Keratinocyte (primary cell): ENCODE measurements at regions not wholly inside any gene's neighbourhood (a gene's known extent, or its start where the extent isn't known, plus 50 kb on each side); places are given as distances from the start of the nearest gene placed in this dataset.

Experiments
- DNase-seq: peaks from one replicate; pipeline ENCODE4 v3.0.0-alpha.2; 2011; ENCODE audit warnings: low read depth, missing footprints, low spot score
- FAIRE-seq: peaks from 2 replicates; lab custom pipeline; 2011; peaks lifted over from hg19 to GRCh38; lab: Jason Lieb, UNC
- H2AFZ ChIP-seq: 2 replicates; pipeline ENCODE4 v1.6.0; 2012; ENCODE audit warnings: low read length, control low read depth, inconsistent platforms; ENCODE audit not compliant: control insufficient read depth
- H3K27ac ChIP-seq: 2 replicates; pipeline ENCODE4 v1.5.1; 2011; ENCODE audit warnings: low read length; ENCODE audit not compliant: control insufficient read depth, insufficient read depth
- H3K27me3 ChIP-seq: 3 replicates; pipeline ENCODE4 v1.6.0; 2011; ENCODE audit warnings: low read length; ENCODE audit not compliant: control insufficient read depth, insufficient read depth; ENCODE audit errors: extremely low read depth
- H3K36me3 ChIP-seq, 2 experiments: 2 replicates in 1 of 2; 3 replicates in 1 of 2; pipeline ENCODE4 v1.5.1; 2011; ENCODE audit warnings: low read length in 2 of 2, mild to moderate bottlenecking in 1 of 2; ENCODE audit not compliant: control insufficient read depth in 2 of 2, insufficient read depth in 2 of 2; ENCODE audit errors: extremely low read depth in 1 of 2
- H3K4me1 ChIP-seq: 3 replicates; pipeline ENCODE4 v1.5.1; 2011; ENCODE audit warnings: low read length; ENCODE audit not compliant: control insufficient read depth, insufficient read depth; ENCODE audit errors: extremely low read depth
- H3K4me2 ChIP-seq: 3 replicates; pipeline ENCODE4 v1.6.0; 2011; ENCODE audit warnings: low read depth, low read length; ENCODE audit not compliant: control insufficient read depth, insufficient read depth; ENCODE audit errors: extremely low read depth
- H3K4me3 ChIP-seq, 3 experiments: fragments of 200-600 bp in 1 of 3; sonication (generic) in 1 of 3; 2 replicates in 2 of 3; 3 replicates in 1 of 3; pipeline ENCODE4 v1.5.1; 2011 to 2016; ENCODE audit warnings: low read length in 3 of 3, mild to moderate bottlenecking in 3 of 3, control low read depth in 2 of 3, inconsistent platforms in 1 of 3, low read depth in 1 of 3, mixed read lengths in 1 of 3, mixed run types in 1 of 3, moderate library complexity in 1 of 3; ENCODE audit not compliant: control insufficient read depth in 2 of 3, insufficient read depth in 2 of 3; ENCODE audit errors: extremely low read depth in 1 of 3
- H3K79me2 ChIP-seq: 2 replicates; pipeline ENCODE4 v1.6.0; 2012; ENCODE audit warnings: low read length; ENCODE audit not compliant: control insufficient read depth, insufficient read depth
- H3K9ac ChIP-seq: 3 replicates; pipeline ENCODE4 v1.6.0; 2011; ENCODE audit warnings: low read length; ENCODE audit not compliant: control insufficient read depth, insufficient read depth; ENCODE audit errors: extremely low read depth
- H3K9me1 ChIP-seq: 3 replicates; pipeline ENCODE4 v1.6.0; 2011; ENCODE audit warnings: low read length; ENCODE audit not compliant: control insufficient read depth, insufficient read depth; ENCODE audit errors: extremely low read depth
- H3K9me3 ChIP-seq: 2 replicates; pipeline ENCODE4 v1.5.1; 2012; ENCODE audit warnings: low read depth, low read length; ENCODE audit not compliant: control insufficient read depth
- H4K20me1 ChIP-seq: 3 replicates; pipeline ENCODE4 v1.6.0; 2011; ENCODE audit warnings: low read length; ENCODE audit not compliant: control insufficient read depth, insufficient read depth; ENCODE audit errors: extremely low read depth
- CTCF ChIP-seq, 3 experiments: IDR thresholded peaks in 1 of 3; conservative IDR thresholded peaks in 1 of 3; optimal IDR thresholded peaks in 1 of 3; 2 replicates in 2 of 3; 3 replicates in 1 of 3; pipeline versions ENCODE3 to v1.5.1; 2011; ENCODE audit warnings: low read length in 3 of 3, mild to moderate bottlenecking in 3 of 3, moderate library complexity in 2 of 3, control low read depth in 1 of 3, inconsistent platforms in 1 of 3; ENCODE audit not compliant: insufficient read depth in 2 of 3; ENCODE audit errors: extremely low read depth in 1 of 3
- EZH2 ChIP-seq: IDR thresholded peaks from one replicate; pipeline ENCODE4 v1.6.1; 2012; ENCODE audit warnings: inconsistent platforms, mild to moderate bottlenecking, low read length, moderate library complexity
- dilution Hi-C: fragments of 300-500 bp; cut with MboI; formaldehyde crosslinking; loops from one replicate; pipeline ENCODE4 v1.7.0; 2020; ENCODE audit warnings: low sequenced_read_pairs; ENCODE audit not compliant: extremely low pct_ligation_motif_present

- Histone ChIP-seq H3K79me2 (no peaks in the 10 kb centered on the region), H3K4me2 (no peak overlapping the region), H3K4me1 (no peaks in the 10 kb centered on the region), H3K9ac (no peak overlapping the region), H3K4me3 (no peak overlapping the region), H2AFZ (no peak overlapping the region), H3K27ac (no peak overlapping the region), H3K27me3 (no peaks in the 10 kb centered on the region), H3K9me1 (no peaks in the 10 kb centered on the region), H3K36me3 (no peaks in the 10 kb centered on the region), H3K9me3 (no peaks in the 10 kb centered on the region), H4K20me1 (no peaks in the 10 kb centered on the region)
- DNase-seq (no peak), FAIRE-seq (no peak)
- dilution Hi-C loops = no loop called here
- TF ChIP-seq EZH2 = no peak
- no peak for TF ChIP-seq CTCF (optimal IDR thresholded peaks at IDR 0.05 in 1 of 3, IDR thresholded peaks at IDR 0.05 in 1 of 3, conservative IDR thresholded peaks at IDR 0.05 in 1 of 3; ENCODE audit: extremely low read depth in 1 of 3, insufficient read depth in 2 of 3, low read length in 3 of 3)
Observed at GRCh38 chr18:60466677-60467076, 94.1 kb upstream of the MC4R start.

DNA sequence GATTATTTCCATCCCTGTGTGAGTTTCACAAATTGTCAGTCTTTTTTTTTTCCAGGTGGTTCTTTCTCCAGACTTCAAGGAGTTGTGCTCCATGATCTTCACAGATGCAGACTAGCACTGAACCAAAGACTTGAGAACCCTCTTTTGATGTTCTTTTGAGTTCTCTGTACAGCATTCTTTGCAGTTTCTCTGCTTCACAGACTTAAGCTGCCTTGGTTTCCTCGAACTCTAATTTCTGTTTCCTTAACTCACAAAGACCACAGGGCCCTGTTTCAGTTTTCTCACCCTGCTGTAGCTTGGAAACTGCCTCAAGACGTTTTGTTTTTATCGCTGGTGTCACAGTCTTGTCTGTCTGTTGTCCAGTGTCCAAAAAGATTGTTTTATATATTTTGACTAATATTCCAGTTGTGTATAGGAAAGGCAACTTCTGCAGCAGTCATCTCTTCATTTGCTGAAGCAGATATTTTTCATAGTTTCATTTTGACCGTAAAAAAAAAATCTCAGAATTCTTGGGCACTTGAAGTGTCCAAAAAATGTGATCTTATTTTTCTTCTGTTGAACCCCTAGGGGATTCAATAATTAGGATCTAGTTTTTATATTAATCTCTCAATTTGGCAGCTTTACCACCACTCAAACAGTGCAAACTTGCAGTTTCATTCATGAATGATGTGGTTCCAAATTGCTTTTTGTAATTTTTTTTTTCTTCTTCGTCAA is 97.0 kb upstream of the MC4R start:
- Histone ChIP-seq H3K4me1 (no peaks in the 10 kb centered on the region), H3K36me3 (no peaks in the 10 kb centered on the region), H3K9ac (no peak overlapping the region), H3K9me1 (no peaks in the 10 kb centered on the region), H3K4me2 (no peak overlapping the region), H3K27me3 (no peaks in the 10 kb centered on the region), H3K79me2 (no peaks in the 10 kb centered on the region), H2AFZ (peak overlapping the region; percentile 55), H3K4me3 (no peak overlapping the region), H3K27ac (no peak overlapping the region), H4K20me1 (no peaks in the 10 kb centered on the region), H3K9me3 (no peaks in the 10 kb centered on the region)
- TF ChIP-seq CTCF (optimal IDR thresholded peaks at IDR 0.05 in 1 of 3, IDR thresholded peaks at IDR 0.05 in 1 of 3, conservative IDR thresholded peaks at IDR 0.05 in 1 of 3; ENCODE audit: extremely low read depth in 1 of 3, insufficient read depth in 2 of 3, low read length in 3 of 3) = no peak
- no peak for TF ChIP-seq EZH2
- DNase-seq (no peak), FAIRE-seq (no peak)
- dilution Hi-C loops = no loop called here
